Lung (tissue), 11 donors: ENCODE measurements at regions not wholly inside any gene's neighbourhood (a gene's known extent, or its start where the extent isn't known, plus 50 kb on each side); places are given as distances from the start of the nearest gene placed in this dataset.
"Not testable (repeated sequence)": the region's sequence is repeated elsewhere in the genome, so short reads cannot be mapped to it uniquely, and the experiment has no call there.

Source experiments
- ATAC-seq: fragments of 200-7000 bp; cut with Tn5 transposase; one replicate; pipeline ENCODE4 v1.9.1; 2020; ENCODE audit warnings: moderate number of reproducible peaks; ENCODE audit not compliant: insufficient read depth, low FRiP score
- DNase-seq, 3 donors: peaks; one replicate each; pipeline ENCODE4 v3.0.0-alpha.2; 2013 to 2017
- H3K27ac ChIP-seq, 2 donors: one replicate each; pipeline ENCODE4 v1.5.1; 2013; ENCODE audit warnings: mild to moderate bottlenecking in 2 of 2, moderate library complexity in 2 of 2, control low read depth in 1 of 2, inconsistent platforms in 1 of 2, low read depth in 1 of 2, low read length in 1 of 2
- H3K27me3 ChIP-seq, 3 donors: one replicate each; pipeline ENCODE4 v1.5.1; 2013; ENCODE audit warnings: low read length in 2 of 3; ENCODE audit not compliant: control insufficient read depth in 3 of 3, insufficient read depth in 3 of 3
- H3K36me3 ChIP-seq, 4 donors: one replicate each; pipeline ENCODE4 v1.5.1; 2013; ENCODE audit warnings: low read length in 4 of 4, mild to moderate bottlenecking in 1 of 4, moderate library complexity in 1 of 4; ENCODE audit not compliant: control insufficient read depth in 4 of 4, insufficient read depth in 4 of 4
- H3K4me1 ChIP-seq, 5 donors: one replicate each; pipeline ENCODE4 v1.5.1; 2013; ENCODE audit warnings: low read length in 5 of 5, mild to moderate bottlenecking in 2 of 5, moderate library complexity in 1 of 5; ENCODE audit not compliant: control insufficient read depth in 5 of 5, insufficient read depth in 5 of 5
- H3K4me3 ChIP-seq: one replicate; pipeline ENCODE4 v1.5.1; 2013; ENCODE audit warnings: mild to moderate bottlenecking, control low read depth, moderate library complexity
- H3K9ac ChIP-seq, 2 donors: one replicate each; pipeline ENCODE4 v1.5.1; 2013; ENCODE audit warnings: low read length in 2 of 2, control low read depth in 1 of 2; ENCODE audit not compliant: insufficient read depth in 1 of 2
- H3K9me3 ChIP-seq, 4 donors: one replicate each; pipeline ENCODE4 v1.5.1; 2013; ENCODE audit warnings: low read length in 3 of 4, mild to moderate bottlenecking in 1 of 4, moderate library complexity in 1 of 4; ENCODE audit not compliant: control insufficient read depth in 4 of 4, insufficient read depth in 3 of 4
- WGBS, 2 donors: extraction: QIAGEN DNeasy Blood & Tissue Kit; methylation state at CpG; one replicate each; pipeline ENCODE4 v1.1.7; 2013; 5-methylcytosine and 5-hydroxymethylcytosine counted together
- TF ChIP-seq, protein P1 (sequence below): IDR thresholded peaks from 2 replicates; pipeline ENCODE4 v1.5.1; 2012; ENCODE audit warnings: mild to moderate bottlenecking; ENCODE audit errors: control extremely low read depth, extremely low read depth
- donor health status: control.
- donor health status: control.
- donor health status: Bipolar disorder and iron deficiency.
- donor health status: healthy.
- donor health status: DM: yes; HTN: yes; CAD: no.

- H3K27ac ChIP-seq, DNase-seq, H3K9ac ChIP-seq, H3K4me3 ChIP-seq, ATAC-seq, H3K36me3 ChIP-seq, H3K9me3 ChIP-seq, H3K27me3 ChIP-seq, H3K4me1 ChIP-seq: not testable (repeated sequence)
- WGBS, 2 donors = 91% methylated on average over 17 of the region's 17 CpGs
Measured at GRCh38 chr9:79103257-79103656, 468.5 kb upstream of the TLE4 start.

GRCh38 chr9:79104216-79104615, 467.5 kb upstream of the TLE4 start:
- no peak overlapping the region for H3K9ac ChIP-seq
- no peak overlapping the region for H3K27ac ChIP-seq
- ATAC-seq (no peak), DNase-seq (no peak)
- no peaks in the 10 kb centered on the region for H3K27me3 ChIP-seq
- no peaks in the 10 kb centered on the region for H3K36me3 ChIP-seq
- TF ChIP-seq, protein P1, sequence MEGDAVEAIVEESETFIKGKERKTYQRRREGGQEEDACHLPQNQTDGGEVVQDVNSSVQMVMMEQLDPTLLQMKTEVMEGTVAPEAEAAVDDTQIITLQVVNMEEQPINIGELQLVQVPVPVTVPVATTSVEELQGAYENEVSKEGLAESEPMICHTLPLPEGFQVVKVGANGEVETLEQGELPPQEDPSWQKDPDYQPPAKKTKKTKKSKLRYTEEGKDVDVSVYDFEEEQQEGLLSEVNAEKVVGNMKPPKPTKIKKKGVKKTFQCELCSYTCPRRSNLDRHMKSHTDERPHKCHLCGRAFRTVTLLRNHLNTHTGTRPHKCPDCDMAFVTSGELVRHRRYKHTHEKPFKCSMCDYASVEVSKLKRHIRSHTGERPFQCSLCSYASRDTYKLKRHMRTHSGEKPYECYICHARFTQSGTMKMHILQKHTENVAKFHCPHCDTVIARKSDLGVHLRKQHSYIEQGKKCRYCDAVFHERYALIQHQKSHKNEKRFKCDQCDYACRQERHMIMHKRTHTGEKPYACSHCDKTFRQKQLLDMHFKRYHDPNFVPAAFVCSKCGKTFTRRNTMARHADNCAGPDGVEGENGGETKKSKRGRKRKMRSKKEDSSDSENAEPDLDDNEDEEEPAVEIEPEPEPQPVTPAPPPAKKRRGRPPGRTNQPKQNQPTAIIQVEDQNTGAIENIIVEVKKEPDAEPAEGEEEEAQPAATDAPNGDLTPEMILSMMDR = no peak
- no peaks in the 10 kb centered on the region for H3K4me1 ChIP-seq
- H3K9me3 ChIP-seq = peaks cover 0 to 3% (median 0%) of the 10 kb centered on the region in 4 donors
- H3K4me3 ChIP-seq = no peak overlapping the region
- WGBS, 2 donors = 95% methylated on average over 1 of the region's 1 CpG

GRCh38 chr9:79104951-79105350, 466.8 kb upstream of the TLE4 start:
- Histone ChIP-seq H3K9me3 (peaks cover 0 to 3% (median 0%) of the 10 kb centered on the region in 4 donors), H3K4me1 (no peaks in the 10 kb centered on the region), H3K9ac (no peak overlapping the region), H3K36me3 (no peaks in the 10 kb centered on the region), H3K27ac (no peak overlapping the region), H3K4me3 (no peak overlapping the region), H3K27me3 (no peaks in the 10 kb centered on the region)
- no peak for ATAC-seq
- TF ChIP-seq, protein P1 = no peak
- no peak for DNase-seq
- WGBS, 2 donors = 65 to 78% methylated on average over 2 of the region's 2 CpGs

GRCh38 chr9:79107911-79108676, 463.7 kb upstream of the TLE4 start:
- Histone ChIP-seq H3K27ac (no peak overlapping the region), H3K36me3 (no peaks in the 10 kb centered on the region), H3K4me1 (no peaks in the 10 kb centered on the region), H3K4me3 (no peak overlapping the region), H3K9me3 (peaks cover 0 to 3% (median 0%) of the 10 kb centered on the region in 4 donors), H3K27me3 (no peaks in the 10 kb centered on the region), H3K9ac (no peak overlapping the region)
- DNase-seq (no peak), ATAC-seq (no peak)
- WGBS, 2 donors = 85 to 90% methylated on average over 3 of the region's 3 CpGs
- TF ChIP-seq, protein P1 = no peak
